NCI-H748 (cell line): ENCODE measurements at regions not wholly inside any gene's neighbourhood (a gene's known extent, or its start where the extent isn't known, plus 50 kb on each side); places are given as distances from the start of the nearest gene placed in this dataset.

Experiments
- DNase-seq: peaks from one replicate; lab custom pipeline; 2025; ENCODE audit not compliant: unreplicated experiment; lab: John Stamatoyannopoulos, UW

- DNase-seq, result no peak
Observed at GRCh38 chrX:69028006-69028760, 137.1 kb downstream of the PJA1 start.

GRCh38 chrX:69027181-69028005 is 137.9 kb downstream of the PJA1 start:
- DNase-seq, result no peak

- DNase-seq, result no peak
Observed at GRCh38 chrX:69025802-69026301, 139.4 kb downstream of the PJA1 start.

- DNase-seq, result no peak
Observed at GRCh38 chrX:69024931-69025330, 140.3 kb downstream of the PJA1 start.

GRCh38 chrX:69024161-69024736 is 141.0 kb downstream of the PJA1 start:
- DNase-seq, result no peak

- no peak for DNase-seq
Observed at GRCh38 chrX:69022430-69022829, 142.8 kb downstream of the PJA1 start.

GRCh38 chrX:69021141-69021960 is 143.9 kb downstream of the PJA1 start:
- DNase-seq, result no peak

GRCh38 chrX:69020316-69020715 is 144.9 kb downstream of the PJA1 start:
- DNase-seq, result no peak

- DNase-seq, result no peak
Observed at GRCh38 chrX:69019073-69019890, 146.0 kb downstream of the PJA1 start.

- no peak for DNase-seq
Observed at GRCh38 chrX:69018416-69019072, 146.7 kb downstream of the PJA1 start.

GRCh38 chrX:69016293-69016941 is 148.8 kb downstream of the PJA1 start:
- no peak for DNase-seq

- no peak for DNase-seq
Observed at GRCh38 chrX:69015564-69016292, 149.5 kb downstream of the PJA1 start.

- no peak for DNase-seq
Observed at GRCh38 chrX:69015156-69015555, 150.1 kb downstream of the PJA1 start.

GRCh38 chrX:69014200-69014599 is 151.1 kb downstream of the PJA1 start:
- DNase-seq, result no peak

- no peak for DNase-seq
Observed at GRCh38 chrX:69010339-69010738, 154.9 kb downstream of the PJA1 start.

- no peak for DNase-seq
Observed at GRCh38 chrX:69000877-69001276, 164.4 kb downstream of the PJA1 start.

GRCh38 chrX:68999931-69000330 is 165.3 kb downstream of the PJA1 start:
- DNase-seq, result no peak

- no peak for DNase-seq
Observed at GRCh38 chrX:68999356-68999755, 165.9 kb downstream of the PJA1 start.
